HG03442 (cell line): ENCODE measurements at regions not wholly inside any gene's neighbourhood (a gene's known extent, or its start where the extent isn't known, plus 50 kb on each side); places are given as distances from the start of the nearest gene placed in this dataset.
"Not testable (repeated sequence)": the region's sequence is repeated elsewhere in the genome, so short reads cannot be mapped to it uniquely, and the experiment has no call there.

Source experiments
- ATAC-seq: cut with Tn5 transposase; IDR thresholded peaks from one replicate; pipeline ENCODE4 v1.9.1; 2021; ENCODE audit warnings: mild to moderate bottlenecking, moderate library complexity; ENCODE audit not compliant: unreplicated experiment

DNA sequence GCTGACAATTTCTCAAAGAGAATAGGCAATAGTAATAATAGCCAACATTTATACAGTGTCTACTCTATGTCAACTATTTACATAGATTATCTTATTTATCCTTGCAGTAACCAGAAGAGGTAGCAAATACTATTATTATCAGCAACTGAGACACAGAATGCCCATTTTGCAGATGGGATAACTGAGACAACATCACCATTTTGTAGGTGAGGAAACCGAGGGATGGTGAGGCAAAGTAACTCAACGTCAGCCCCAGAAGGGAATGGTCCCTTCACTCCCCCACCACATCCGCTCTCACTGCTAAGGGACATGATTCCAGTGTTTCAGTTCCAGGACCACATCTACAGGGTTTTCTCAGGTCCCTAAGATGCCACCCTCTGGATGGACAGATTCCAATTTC, 261.2 kb upstream of the NEBL start:
- ATAC-seq: no peak

GRCh38 chr10:21157664-21158063, 260.6 kb upstream of the NEBL start:
- no peak for ATAC-seq

GRCh38 chr10:21150166-21150565, 253.1 kb upstream of the NEBL start:
- no peak for ATAC-seq

DNA sequence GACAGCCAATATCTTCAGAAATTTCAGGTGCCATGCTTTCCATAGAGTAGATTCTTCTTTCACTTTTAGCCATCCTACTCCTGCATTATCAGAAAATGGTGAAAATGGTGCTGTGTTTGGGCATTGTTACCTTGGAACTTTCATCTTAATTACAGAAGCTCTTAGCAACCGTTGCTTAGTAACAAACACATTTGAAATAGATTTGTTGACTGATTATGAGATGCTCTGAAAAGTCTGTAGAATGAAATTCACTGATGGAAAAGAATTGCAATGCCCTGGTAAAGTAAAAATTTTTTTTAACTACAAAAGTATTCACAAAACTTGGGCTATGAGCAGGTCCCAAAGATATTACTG, 249.3 kb upstream of the NEBL start:
- ATAC-seq: no peak

GRCh38 chr10:21145751-21146435, 248.8 kb upstream of the NEBL start:
- no peak for ATAC-seq

DNA sequence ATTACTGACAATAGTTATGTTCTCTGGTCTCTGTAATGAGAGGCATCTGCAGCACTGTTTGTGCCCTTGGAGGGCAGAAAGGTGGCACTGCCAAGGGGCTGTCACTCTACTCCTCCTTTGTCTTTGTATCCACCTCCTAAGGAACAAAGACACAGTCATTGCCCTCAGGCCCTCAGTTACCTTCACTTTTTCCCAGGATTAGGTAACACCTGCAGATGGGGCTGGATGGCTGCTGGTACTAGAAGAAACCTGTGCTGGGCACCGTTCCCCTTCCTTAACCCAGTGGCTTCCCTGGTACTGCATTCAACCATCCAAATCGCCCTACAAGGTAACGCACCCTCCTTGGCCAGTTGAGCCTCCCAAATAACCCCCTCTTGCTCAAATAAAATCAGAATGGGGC, 246.9 kb upstream of the NEBL start:
- ATAC-seq: no peak

DNA sequence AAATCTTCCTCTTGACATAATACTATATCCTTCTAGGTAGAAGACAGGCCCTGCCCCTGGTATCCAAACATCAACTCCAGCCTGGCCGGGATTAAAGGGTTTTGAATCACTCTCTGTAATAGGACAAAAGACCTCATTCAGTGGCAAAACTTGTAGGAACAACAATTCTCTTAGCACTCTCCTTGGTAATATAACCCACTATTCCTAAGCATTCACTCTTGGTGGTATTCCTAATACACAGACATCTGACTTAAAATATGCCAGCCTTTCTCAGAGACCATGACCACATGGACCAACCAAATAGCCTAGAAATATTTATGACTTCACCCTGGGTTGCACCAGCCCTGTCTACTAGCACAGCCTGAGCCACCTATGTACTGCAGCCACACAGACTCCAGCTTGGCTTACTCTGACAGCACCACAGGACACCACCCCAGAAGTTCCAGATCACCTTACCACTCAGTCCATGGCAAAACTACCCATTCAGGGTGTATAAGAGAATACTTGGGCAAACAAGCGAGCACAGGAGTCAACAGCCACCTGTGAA, 244.9 kb upstream of the NEBL start:
- ATAC-seq: no peak

- no peak for ATAC-seq
These were observed 241.7 kb upstream of the NEBL start for GRCh38 chr10:21138769-21139340.

DNA sequence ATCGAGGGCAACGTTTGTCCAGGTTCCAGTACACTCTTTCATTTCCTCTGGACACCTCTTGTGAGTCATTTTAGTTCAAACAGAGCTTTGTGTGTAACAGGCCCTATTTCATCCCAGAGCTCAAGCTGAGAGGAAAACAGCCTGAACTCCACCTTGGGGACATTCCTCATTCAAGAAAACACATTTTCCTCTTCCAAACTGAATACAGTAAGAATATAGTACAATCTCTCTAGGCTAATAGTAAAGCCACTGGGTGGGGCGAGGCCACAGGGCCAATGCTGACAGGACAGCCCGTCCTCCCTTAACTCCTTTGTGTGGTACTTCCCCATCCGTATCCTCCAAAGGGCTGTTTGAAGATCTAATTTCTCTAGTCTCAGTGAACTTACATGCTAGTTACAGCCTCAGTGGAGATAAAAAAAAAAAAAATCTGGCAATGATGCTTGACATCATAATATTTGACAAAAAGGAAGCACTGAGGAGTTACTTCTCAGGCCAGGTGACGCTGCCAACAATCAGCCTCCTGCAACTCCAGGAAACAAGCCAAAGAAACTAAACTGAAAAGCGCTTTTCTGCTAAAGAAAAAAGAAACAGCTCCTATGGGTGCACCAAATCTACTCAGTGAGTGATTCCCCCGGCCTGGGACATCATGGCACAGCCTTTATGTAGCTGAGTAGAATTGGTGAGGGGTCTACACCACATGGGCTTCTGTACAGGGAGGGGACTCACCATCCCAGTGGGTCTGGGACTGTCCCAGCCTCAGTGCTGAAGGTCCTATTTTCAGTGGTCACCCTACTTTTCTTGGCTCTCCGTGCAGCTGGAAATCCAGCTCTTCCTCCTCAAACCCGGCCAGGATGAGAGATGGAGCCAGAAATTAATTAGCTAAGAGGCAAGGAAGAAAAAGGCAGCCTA, 238.2 kb upstream of the NEBL start:
- no peak for ATAC-seq

- ATAC-seq: no peak
These were observed 237.5 kb upstream of the NEBL start for GRCh38 chr10:21134645-21135022.

DNA sequence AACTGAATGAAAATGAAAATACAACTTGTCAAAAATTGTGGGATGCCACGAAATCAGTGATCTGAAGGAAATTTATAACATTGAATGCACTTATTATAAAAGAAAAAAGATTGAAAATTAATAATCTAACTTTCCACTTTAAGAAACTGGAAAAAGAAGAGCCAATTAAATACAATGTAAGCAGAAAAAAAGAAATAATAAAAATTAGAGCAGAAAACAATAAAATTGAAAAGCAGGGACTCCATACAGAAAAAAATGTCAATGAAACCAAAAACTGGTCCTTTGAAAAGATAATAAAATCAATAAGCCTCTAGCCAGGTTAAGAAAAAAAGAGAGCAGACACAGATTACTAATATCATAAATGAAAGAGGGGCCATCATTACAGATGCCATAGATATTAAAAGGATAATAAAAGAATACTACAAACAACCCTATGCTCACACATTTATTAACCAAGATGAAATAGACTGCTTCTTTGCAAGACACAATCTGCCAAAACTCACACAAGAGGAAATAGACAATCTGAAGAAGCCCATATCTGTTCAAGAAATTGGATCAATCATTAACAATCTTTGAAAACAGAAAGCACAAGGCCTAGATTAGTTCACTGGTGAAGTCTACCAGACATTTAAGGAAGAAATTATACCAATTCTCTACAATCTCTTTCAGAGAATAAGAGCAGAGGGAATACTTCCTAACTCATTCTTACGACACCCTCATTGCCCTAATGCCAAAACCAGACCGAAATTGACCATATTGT, 233.8 kb upstream of the NEBL start:
- ATAC-seq: no peak

- no peak for ATAC-seq
These were observed 233.0 kb upstream of the NEBL start for GRCh38 chr10:21130108-21130507.

- no peak for ATAC-seq
These were observed 228.5 kb upstream of the NEBL start for GRCh38 chr10:21125471-21126228.

DNA sequence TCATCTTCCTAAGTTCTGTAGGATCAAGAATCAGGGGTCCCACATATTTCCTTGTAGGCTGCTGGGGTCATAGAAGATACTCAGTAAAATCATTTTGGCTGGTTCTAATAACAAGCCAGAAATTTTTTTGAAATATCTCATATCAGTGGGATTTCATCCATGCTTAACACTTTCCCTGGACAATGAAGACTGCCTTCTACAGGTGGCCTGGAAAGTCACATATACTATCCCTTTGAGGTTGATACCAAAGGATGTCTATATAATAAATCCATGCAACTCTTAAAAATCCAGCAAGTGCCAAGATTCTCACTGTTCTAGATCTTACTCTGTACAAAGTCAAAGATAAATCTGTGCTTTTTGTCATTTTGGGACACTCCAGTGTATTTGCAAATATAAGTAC, 225.8 kb upstream of the NEBL start:
- no peak for ATAC-seq

GRCh38 chr10:21121822-21122221, 224.7 kb upstream of the NEBL start:
- not testable (repeated sequence) for ATAC-seq

- no peak for ATAC-seq
These were observed 217.6 kb upstream of the NEBL start for GRCh38 chr10:21114683-21115082.

DNA sequence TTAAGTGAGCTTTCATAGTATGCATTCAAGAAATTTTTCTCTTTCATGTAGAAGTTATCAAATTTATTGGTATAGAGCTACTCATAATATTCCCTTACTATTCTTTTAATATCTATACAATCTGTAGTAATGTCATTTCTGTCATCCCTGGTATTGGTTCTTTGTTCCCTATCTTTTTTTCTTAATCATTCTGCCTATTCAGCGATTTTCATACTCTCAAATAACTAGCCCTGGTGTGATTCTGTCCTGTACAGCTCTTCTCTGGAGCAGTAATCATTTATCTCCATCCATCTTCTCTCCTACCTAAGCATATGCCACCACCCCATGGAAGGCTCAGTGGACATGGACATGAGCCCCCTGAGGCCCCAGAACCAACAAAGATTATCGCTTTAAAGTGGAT, 213.2 kb upstream of the NEBL start:
- no peak for ATAC-seq

GRCh38 chr10:21106931-21107330, 209.8 kb upstream of the NEBL start:
- ATAC-seq: not testable (repeated sequence)

GRCh38 chr10:21105331-21105730, 208.2 kb upstream of the NEBL start:
- ATAC-seq: not testable (repeated sequence)

- no peak for ATAC-seq
These were observed 203.9 kb upstream of the NEBL start for GRCh38 chr10:21100871-21101514.
